K562 (cell line): ENCODE measurements at regions not wholly inside any gene's neighbourhood (a gene's known extent, or its start where the extent isn't known, plus 50 kb on each side); places are given as distances from the start of the nearest gene placed in this dataset.
A peak's percentile ranks its signal among the peaks of the same experiment; 100 is the strongest.

Experiments used
- ATAC-seq: fragments of 200-7000 bp; cut with Tn5 transposase; 3 replicates; pipeline ENCODE4 v1.9.1; 2020; ENCODE audit warnings: moderate library complexity
- BruUV-seq: library from RNA; stranded (reverse); fragments of 400-500 nt; replicated peaks from 2 replicates; lab custom pipeline; 2021; lab: Mats Ljungman, UMichigan
- CTCF ChIA-PET: fragments of 300-600 bp; formaldehyde crosslinking; extraction: SDS; loops from one replicate; lab custom pipeline; 2021; ENCODE audit warnings: low intra/inter-chr PET ratio; lab: Yijun Ruan, JAX
- POLR2A ChIA-PET: fragments of 300-600, 350-650 bp; sonication (Branson Sonifier 250); formaldehyde crosslinking; extraction: SDS; loops from one replicate; lab custom pipeline; 2021; ENCODE audit warnings: antibody characterized with exemption, inconsistent platforms; lab: Yijun Ruan, JAX
- DNase-seq, 4 experiments: peaks; one replicate each; pipeline versions ENCODE4 v3.0.0 to v3.0.0-alpha.2; 2011 to 2018; ENCODE audit warnings: low spot score in 3 of 4, mixed read lengths in 3 of 4; ENCODE audit errors: extremely low read depth in 1 of 4
- FAIRE-seq: peaks from 2 replicates; lab custom pipeline; 2011; peaks lifted over from hg19 to GRCh38; lab: Jason Lieb, UNC
- H2AFZ ChIP-seq: 2 replicates; pipeline ENCODE4 v1.6.0; 2011; ENCODE audit warnings: low read depth, low read length, control low read depth, inconsistent platforms
- H3K27ac ChIP-seq: fragments of 200-600 bp; 3 replicates; pipeline ENCODE4 v1.8.0; 2011; ENCODE audit warnings: low read depth, mild to moderate bottlenecking, control low read depth, inconsistent platforms, low read length, moderate library complexity, mixed read lengths; ENCODE audit errors: extremely low read depth
- H3K27me3 ChIP-seq, 2 experiments: fragments of 300-600 bp in 1 of 2; 2 replicates in 1 of 2; 3 replicates in 1 of 2; pipeline versions ENCODE4 v1.6.0 to v1.8.0; 2011; ENCODE audit warnings: inconsistent platforms in 2 of 2, low read length in 2 of 2, mild to moderate bottlenecking in 1 of 2, mixed read lengths in 1 of 2, moderate library complexity in 1 of 2; ENCODE audit not compliant: control insufficient read depth in 2 of 2, insufficient read depth in 2 of 2
- H3K36me3 ChIP-seq: fragments of 300-600 bp; 3 replicates; pipeline ENCODE4 v1.8.0; 2011; ENCODE audit warnings: mild to moderate bottlenecking, low read length, inconsistent platforms; ENCODE audit not compliant: control insufficient read depth, insufficient read depth
- H3K4me1 ChIP-seq, 2 experiments: fragments of 200-600 bp in 1 of 2; replicated peaks in 1 of 2; 2 replicates in 1 of 2; 3 replicates in 1 of 2; pipeline versions ENCODE4 v1.5.1 to v1.8.0; 2011; ENCODE audit warnings: inconsistent platforms in 2 of 2, low read length in 2 of 2, mild to moderate bottlenecking in 1 of 2, mixed read lengths in 1 of 2, moderate library complexity in 1 of 2; ENCODE audit not compliant: control insufficient read depth in 2 of 2, insufficient read depth in 2 of 2
- H3K4me2 ChIP-seq: 2 replicates; pipeline ENCODE4 v1.6.1; 2011; ENCODE audit warnings: low read length, control low read depth, inconsistent platforms, mixed read lengths; ENCODE audit not compliant: insufficient read depth
- H3K4me3 ChIP-seq: fragments of 200-600 bp; sonication (generic), shearing (Covaris generic); 2 replicates; pipeline ENCODE4 v1.5.1; 2016; ENCODE audit warnings: control low read depth, inconsistent platforms
- H3K79me2 ChIP-seq: fragments of 200-600 bp; 3 replicates; pipeline ENCODE4 v1.8.0; 2011; ENCODE audit warnings: low read length, inconsistent platforms; ENCODE audit not compliant: control insufficient read depth, insufficient read depth
- H3K9ac ChIP-seq, 2 experiments: 2 replicates each; pipeline versions ENCODE4 v1.6.0 to v1.6.1; 2011; ENCODE audit warnings: low read depth in 2 of 2, low read length in 2 of 2, control low read depth in 1 of 2, inconsistent platforms in 1 of 2, mild to moderate bottlenecking in 1 of 2, mixed read lengths in 1 of 2; ENCODE audit not compliant: insufficient read depth in 1 of 2
- H3K9me1 ChIP-seq: one replicate; pipeline ENCODE4 v1.6.0; 2011; ENCODE audit warnings: inconsistent platforms, mild to moderate bottlenecking, low read length, moderate library complexity; ENCODE audit not compliant: control insufficient read depth, insufficient read depth
- H3K9me3 ChIP-seq: replicated peaks from 2 replicates; pipeline ENCODE4 v1.5.1; 2011; ENCODE audit warnings: low read depth, low read length, inconsistent platforms; ENCODE audit not compliant: control insufficient read depth, insufficient read depth
- H4K20me1 ChIP-seq: replicated peaks from 2 replicates; pipeline ENCODE4 v1.6.1; 2011; ENCODE audit warnings: low read length, inconsistent platforms, mixed read lengths; ENCODE audit not compliant: control insufficient read depth, insufficient read depth
- MYC ChIP-seq, 2 experiments: fragments of 250-450 bp in 1 of 2; sonication (Bioruptor Pico) in 1 of 2; IDR thresholded peaks; 2 replicates each; pipeline versions ENCODE4 v1.5.1 to v1.6.1; 2012 to 2021; ENCODE audit warnings: low read depth in 2 of 2, borderline replicate concordance in 1 of 2, improper control_type of control experiment in 1 of 2, low read length in 1 of 2, mild to moderate bottlenecking in 1 of 2, moderate library complexity in 1 of 2
- RAD21 ChIP-seq, 2 experiments: fragments of 250-450 bp in 1 of 2; fragments of 450-650 bp in 1 of 2; sonication (Bioruptor Pico) in 1 of 2; formaldehyde crosslinking in 1 of 2; IDR thresholded peaks in 1 of 2; conservative IDR thresholded peaks in 1 of 2; 2 replicates each; pipeline versions ENCODE4 v1.4.0 to v1.8.0; 2020 to 2022; ENCODE audit warnings: mild to moderate bottlenecking in 2 of 2, moderate library complexity in 1 of 2
- XRCC3 ChIP-seq: fragments of 450-650 bp; IDR thresholded peaks from 2 replicates; pipeline ENCODE4 v1.6.1; 2017; ENCODE audit warnings: mild to moderate bottlenecking, moderate library complexity
- ZC3H11A ChIP-seq: IDR thresholded peaks from 2 replicates; pipeline ENCODE4 v1.6.1; 2012; ENCODE audit warnings: low read depth, low read length, improper control_type of control experiment
- ZFPM2 ChIP-seq: fragments of 250-450 bp; sonication (Bioruptor Pico); IDR thresholded peaks from 2 replicates; pipeline ENCODE4 v1.5.1; 2022; ENCODE audit warnings: mild to moderate bottlenecking
- ZNF146 ChIP-seq: IDR thresholded peaks from one replicate; pipeline ENCODE4 v1.6.1; 2018; ENCODE audit warnings: missing compliant biosample characterization; ENCODE audit not compliant: unreplicated experiment
- ZNF239 ChIP-seq: fragments of 250-450 bp; sonication (Bioruptor Pico); IDR thresholded peaks from 2 replicates; pipeline ENCODE4 v1.4.0; 2020; ENCODE audit warnings: mild to moderate bottlenecking
- ZNF324 ChIP-seq: fragments of 250-450 bp; sonication (Bioruptor Pico); IDR thresholded peaks from 2 replicates; pipeline ENCODE4 v1.4.0; 2020; ENCODE audit warnings: mild to moderate bottlenecking
- WGBS: fragments of 100-300 bp; shearing (Covaris generic); methylation state at CpG from one replicate; pipeline ENCODE4 v1.1.6; 2016; ENCODE audit warnings: low coverage, mixed read lengths; ENCODE audit not compliant: insufficient coverage; ENCODE audit errors: missing lambda C conversion rate; 5-methylcytosine and 5-hydroxymethylcytosine counted together
- in situ Hi-C: fragments of 300-500 bp; cut with MboI; formaldehyde crosslinking; loops from 4 replicates; pipeline ENCODE4 v1.15.0; 2018; ENCODE audit warnings: inconsistent platforms, mixed read lengths
- intact Hi-C: fragments of 100-400 bp; cut with micrococcal nuclease; formaldehyde crosslinking; loops from 2 replicates; pipeline ENCODE4 v1.14.2; 2022
- TF ChIP-seq, protein P1 (sequence below): fragments of 250-450 bp; sonication (Bioruptor Pico); IDR thresholded peaks from 2 replicates; pipeline ENCODE4 v1.4.0; 2020; ENCODE audit warnings: mild to moderate bottlenecking
- TF ChIP-seq, protein P2 (sequence below), 2 experiments: fragments of 450-650 bp; formaldehyde crosslinking in 1 of 2; IDR thresholded peaks; 2 replicates each; pipeline versions ENCODE4 v1.4.0 to v1.6.1; 2014 to 2020; ENCODE audit warnings: mild to moderate bottlenecking in 2 of 2, borderline replicate concordance in 1 of 2, low read depth in 1 of 2

DNA sequence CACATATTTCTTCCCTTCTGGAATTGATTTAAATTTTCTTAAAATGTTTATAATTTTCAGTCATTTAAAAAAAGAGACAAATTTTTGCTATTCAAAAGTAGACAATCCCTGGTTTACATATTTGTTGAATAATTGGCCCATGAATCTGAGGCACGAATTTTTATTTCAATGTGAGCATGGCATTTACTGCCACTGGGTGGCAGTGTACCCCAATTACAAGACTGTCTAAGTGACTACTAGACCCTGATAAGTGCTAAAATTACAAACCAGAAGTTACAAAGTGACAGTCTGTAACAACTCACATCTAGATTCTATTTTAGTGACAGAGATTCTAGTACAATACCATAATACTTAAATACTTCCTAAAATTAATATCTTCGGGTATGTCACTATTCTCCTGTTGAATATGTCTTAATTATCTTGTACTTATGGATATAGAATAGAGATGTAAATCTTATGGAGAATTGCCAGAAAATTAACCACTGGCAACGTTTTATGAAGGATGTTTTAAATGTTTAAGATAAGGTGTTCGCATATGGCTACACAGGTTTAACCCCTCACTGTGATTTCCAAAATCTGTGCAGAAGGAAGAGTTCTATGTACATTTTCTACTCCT, 235.8 kb downstream of the MAP2K4 start:
- no peak for FAIRE-seq
- H3K27ac ChIP-seq = no peak overlapping the region
- BruUV-seq = no TSS peak
- in situ Hi-C loops = loop anchor here (10.0 kb wide), 1 partner anchor 408 kb away; the partner anchor contains the start of gene MYOCD
- DNase-seq = peak; percentile 23 to 43 (median 30)
- intact Hi-C loops = loop anchor here (5.0 kb wide), 2 partner anchors 411 to 486 kb away; partner anchors contain the start of gene MYOCD
- H4K20me1 ChIP-seq = no peaks in the 10 kb centered on the region
- no peaks in the 10 kb centered on the region for H3K9me3 ChIP-seq
- H3K9me1 ChIP-seq = no peaks in the 10 kb centered on the region
- peaks cover 0 to 6% of the 10 kb centered on the region in 2 experiments; a peak in 2 of 5 replicates for H3K27me3 ChIP-seq
- WGBS = 0% methylated on average over 4 of the region's 4 CpGs
- ChIA-PET POLR2A (no interaction called here), CTCF (interaction anchor here (1.3 kb wide), 1 partner anchor 411 kb away, joined by 3 read pairs; no protein-coding TSS in a partner anchor)
- H3K79me2 ChIP-seq = no peaks in the 10 kb centered on the region
- peak; percentile 47; the same call in 1 of the 3 replicates for ATAC-seq
- H2AFZ ChIP-seq = no peak overlapping the region
- H3K36me3 ChIP-seq = no peaks in the 10 kb centered on the region
- H3K4me1 ChIP-seq = no peaks in the 10 kb centered on the region
- no peak overlapping the region for H3K4me2 ChIP-seq
- no peak overlapping the region for H3K9ac ChIP-seq
- H3K4me3 ChIP-seq = no peak overlapping the region
- TF ChIP-seq ZC3H11A = no peak
- TF ChIP-seq, protein P1, sequence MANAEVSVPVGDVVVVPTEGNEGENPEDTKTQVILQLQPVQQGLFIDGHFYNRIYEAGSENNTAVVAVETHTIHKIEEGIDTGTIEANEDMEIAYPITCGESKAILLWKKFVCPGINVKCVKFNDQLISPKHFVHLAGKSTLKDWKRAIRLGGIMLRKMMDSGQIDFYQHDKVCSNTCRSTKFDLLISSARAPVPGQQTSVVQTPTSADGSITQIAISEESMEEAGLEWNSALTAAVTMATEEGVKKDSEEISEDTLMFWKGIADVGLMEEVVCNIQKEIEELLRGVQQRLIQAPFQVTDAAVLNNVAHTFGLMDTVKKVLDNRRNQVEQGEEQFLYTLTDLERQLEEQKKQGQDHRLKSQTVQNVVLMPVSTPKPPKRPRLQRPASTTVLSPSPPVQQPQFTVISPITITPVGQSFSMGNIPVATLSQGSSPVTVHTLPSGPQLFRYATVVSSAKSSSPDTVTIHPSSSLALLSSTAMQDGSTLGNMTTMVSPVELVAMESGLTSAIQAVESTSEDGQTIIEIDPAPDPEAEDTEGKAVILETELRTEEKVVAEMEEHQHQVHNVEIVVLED (CRISPR knock-in tag) = no peak
- TF ChIP-seq ZNF146 (CRISPR knock-in tag) = no peak
- no peak for TF ChIP-seq ZFPM2 (CRISPR knock-in tag)
- TF ChIP-seq RAD21 (CRISPR knock-in tag; conservative IDR thresholded peaks at IDR 0.05 in 1 of 2, IDR thresholded peaks at IDR 0.05 in 1 of 2) = peak; percentile 47 to 66
- TF ChIP-seq, protein P2, sequence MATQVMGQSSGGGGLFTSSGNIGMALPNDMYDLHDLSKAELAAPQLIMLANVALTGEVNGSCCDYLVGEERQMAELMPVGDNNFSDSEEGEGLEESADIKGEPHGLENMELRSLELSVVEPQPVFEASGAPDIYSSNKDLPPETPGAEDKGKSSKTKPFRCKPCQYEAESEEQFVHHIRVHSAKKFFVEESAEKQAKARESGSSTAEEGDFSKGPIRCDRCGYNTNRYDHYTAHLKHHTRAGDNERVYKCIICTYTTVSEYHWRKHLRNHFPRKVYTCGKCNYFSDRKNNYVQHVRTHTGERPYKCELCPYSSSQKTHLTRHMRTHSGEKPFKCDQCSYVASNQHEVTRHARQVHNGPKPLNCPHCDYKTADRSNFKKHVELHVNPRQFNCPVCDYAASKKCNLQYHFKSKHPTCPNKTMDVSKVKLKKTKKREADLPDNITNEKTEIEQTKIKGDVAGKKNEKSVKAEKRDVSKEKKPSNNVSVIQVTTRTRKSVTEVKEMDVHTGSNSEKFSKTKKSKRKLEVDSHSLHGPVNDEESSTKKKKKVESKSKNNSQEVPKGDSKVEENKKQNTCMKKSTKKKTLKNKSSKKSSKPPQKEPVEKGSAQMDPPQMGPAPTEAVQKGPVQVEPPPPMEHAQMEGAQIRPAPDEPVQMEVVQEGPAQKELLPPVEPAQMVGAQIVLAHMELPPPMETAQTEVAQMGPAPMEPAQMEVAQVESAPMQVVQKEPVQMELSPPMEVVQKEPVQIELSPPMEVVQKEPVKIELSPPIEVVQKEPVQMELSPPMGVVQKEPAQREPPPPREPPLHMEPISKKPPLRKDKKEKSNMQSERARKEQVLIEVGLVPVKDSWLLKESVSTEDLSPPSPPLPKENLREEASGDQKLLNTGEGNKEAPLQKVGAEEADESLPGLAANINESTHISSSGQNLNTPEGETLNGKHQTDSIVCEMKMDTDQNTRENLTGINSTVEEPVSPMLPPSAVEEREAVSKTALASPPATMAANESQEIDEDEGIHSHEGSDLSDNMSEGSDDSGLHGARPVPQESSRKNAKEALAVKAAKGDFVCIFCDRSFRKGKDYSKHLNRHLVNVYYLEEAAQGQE (IDR thresholded peaks at IDR 0.05; ENCODE audit: borderline replicate concordance) = peak; percentile 62; the same call in 1 of the 2 replicates
- TF ChIP-seq, protein P2 (CRISPR knock-in tag; IDR thresholded peaks at IDR 0.05; ENCODE audit: low read depth) = no peak
- TF ChIP-seq ZNF239 = no peak
- TF ChIP-seq MYC (IDR thresholded peaks at IDR 0.05; ENCODE audit: low read depth, low read length) = no peak
- no peak for TF ChIP-seq MYC (CRISPR knock-in tag; IDR thresholded peaks at IDR 0.05; ENCODE audit: borderline replicate concordance, low read depth)
- no peak for TF ChIP-seq ZNF324
- TF ChIP-seq XRCC3 = no peak
